Left ventricle myocardium inferior (tissue), 1 donor: ENCODE measurements at regions not wholly inside any gene's neighbourhood (a gene's known extent, or its start where the extent isn't known, plus 50 kb on each side); places are given as distances from the start of the nearest gene placed in this dataset.

Experiments used
- DNase-seq: peaks from one replicate; pipeline ENCODE4 v3.0.0-alpha.2; 2020
- H3K27ac ChIP-seq: fragments of 200-600 bp; replicated peaks from 2 replicates; pipeline ENCODE4 v1.8.0; 2021
- H3K27me3 ChIP-seq: fragments of 200-600 bp; 2 replicates; pipeline ENCODE4 v1.8.0; 2021; ENCODE audit warnings: low read depth
- H3K36me3 ChIP-seq: fragments of 200-600 bp; 2 replicates; pipeline ENCODE4 v1.8.0; 2021
- H3K4me1 ChIP-seq: fragments of 200-600 bp; 2 replicates; pipeline ENCODE4 v1.8.0; 2021
- H3K4me3 ChIP-seq: fragments of 200-600 bp; 2 replicates; pipeline ENCODE4 v1.8.0; 2021; ENCODE audit warnings: mild to moderate bottlenecking, moderate library complexity
- H3K9me3 ChIP-seq: fragments of 200-600 bp; replicated peaks from 2 replicates; pipeline ENCODE4 v1.8.0; 2021
- CTCF ChIP-seq: fragments of 200-600 bp; IDR thresholded peaks from 2 replicates; pipeline ENCODE4 v1.8.0; 2021; ENCODE audit warnings: antibody characterized with exemption, mild to moderate bottlenecking, borderline replicate concordance
- intact Hi-C: fragments of 100-400 bp; cut with micrococcal nuclease; formaldehyde crosslinking; loops from one replicate; pipeline ENCODE4 v1.11.0; 2022
- donor health status: DM: no; HTN: yes; CAD: no; lungs with severe emphysema.

GRCh38 chr20:12670301-12670700 is 338.5 kb upstream of the SPTLC3 start:
- Histone ChIP-seq H3K27ac (no peak overlapping the region), H3K27me3 (no peaks in the 10 kb centered on the region), H3K9me3 (peaks cover 5% of the 10 kb centered on the region), H3K36me3 (no peaks in the 10 kb centered on the region), H3K4me3 (no peak overlapping the region), H3K4me1 (no peaks in the 10 kb centered on the region)
- no peak for TF ChIP-seq CTCF
- DNase-seq: no peak
- intact Hi-C loops: no loop called here

GRCh38 chr20:12673352-12673751 is 335.4 kb upstream of the SPTLC3 start:
- no peak overlapping the region for H3K27ac ChIP-seq
- intact Hi-C loops: no loop called here
- H3K4me1 ChIP-seq: no peaks in the 10 kb centered on the region
- DNase-seq: no peak
- H3K36me3 ChIP-seq: no peaks in the 10 kb centered on the region
- no peak for TF ChIP-seq CTCF
- H3K9me3 ChIP-seq: peaks cover under 1% of the 10 kb centered on the region
- H3K27me3 ChIP-seq: no peaks in the 10 kb centered on the region
- H3K4me3 ChIP-seq: no peak overlapping the region

GRCh38 chr20:12677925-12678324 is 330.8 kb upstream of the SPTLC3 start:
- Histone ChIP-seq H3K27ac (no peak overlapping the region), H3K4me3 (no peak overlapping the region), H3K36me3 (no peaks in the 10 kb centered on the region), H3K27me3 (no peaks in the 10 kb centered on the region), H3K9me3 (no peaks in the 10 kb centered on the region), H3K4me1 (no peaks in the 10 kb centered on the region)
- TF ChIP-seq CTCF: no peak
- no peak for DNase-seq
- intact Hi-C loops: no loop called here

- TF ChIP-seq CTCF: no peak
- Histone ChIP-seq H3K4me1 (no peaks in the 10 kb centered on the region), H3K27ac (no peak overlapping the region), H3K4me3 (no peak overlapping the region), H3K27me3 (no peaks in the 10 kb centered on the region), H3K9me3 (no peaks in the 10 kb centered on the region), H3K36me3 (no peaks in the 10 kb centered on the region)
- DNase-seq: no peak
- intact Hi-C loops: no loop called here
Observed at GRCh38 chr20:12679447-12679846, 329.3 kb upstream of the SPTLC3 start.

- no peak for DNase-seq
- H3K9me3 ChIP-seq: no peaks in the 10 kb centered on the region
- intact Hi-C loops: no loop called here
- H3K27me3 ChIP-seq: no peaks in the 10 kb centered on the region
- H3K36me3 ChIP-seq: no peaks in the 10 kb centered on the region
- H3K4me1 ChIP-seq: no peaks in the 10 kb centered on the region
- no peak overlapping the region for H3K4me3 ChIP-seq
- no peak overlapping the region for H3K27ac ChIP-seq
- no peak for TF ChIP-seq CTCF
Observed at GRCh38 chr20:12682613-12683012, 326.2 kb upstream of the SPTLC3 start.

- H3K4me3 ChIP-seq: no peak overlapping the region
- H3K4me1 ChIP-seq: no peaks in the 10 kb centered on the region
- H3K9me3 ChIP-seq: no peaks in the 10 kb centered on the region
- no peak for TF ChIP-seq CTCF
- intact Hi-C loops: no loop called here
- no peaks in the 10 kb centered on the region for H3K27me3 ChIP-seq
- no peaks in the 10 kb centered on the region for H3K36me3 ChIP-seq
- H3K27ac ChIP-seq: no peak overlapping the region
- no peak for DNase-seq
Observed at GRCh38 chr20:12687476-12687875, 321.3 kb upstream of the SPTLC3 start.
